Fibroblast of mammary gland (primary cell): ENCODE measurements at regions not wholly inside any gene's neighbourhood (a gene's known extent, or its start where the extent isn't known, plus 50 kb on each side); places are given as distances from the start of the nearest gene placed in this dataset.

Source experiments
- DNase-seq: peaks from one replicate; pipeline ENCODE4 v3.0.0-alpha.2; 2010; ENCODE audit warnings: low read depth
- H3K4me3 ChIP-seq: 2 replicates; pipeline ENCODE4 v1.5.1; 2011; ENCODE audit warnings: low read depth, mild to moderate bottlenecking, low read length, moderate library complexity; ENCODE audit not compliant: control insufficient read depth
- TF ChIP-seq, protein P1 (sequence below): conservative IDR thresholded peaks from 2 replicates; pipeline ENCODE4 v1.5.1; 2011; ENCODE audit warnings: low read depth, low read length, inconsistent platforms; ENCODE audit not compliant: control insufficient read depth, insufficient read depth

DNA sequence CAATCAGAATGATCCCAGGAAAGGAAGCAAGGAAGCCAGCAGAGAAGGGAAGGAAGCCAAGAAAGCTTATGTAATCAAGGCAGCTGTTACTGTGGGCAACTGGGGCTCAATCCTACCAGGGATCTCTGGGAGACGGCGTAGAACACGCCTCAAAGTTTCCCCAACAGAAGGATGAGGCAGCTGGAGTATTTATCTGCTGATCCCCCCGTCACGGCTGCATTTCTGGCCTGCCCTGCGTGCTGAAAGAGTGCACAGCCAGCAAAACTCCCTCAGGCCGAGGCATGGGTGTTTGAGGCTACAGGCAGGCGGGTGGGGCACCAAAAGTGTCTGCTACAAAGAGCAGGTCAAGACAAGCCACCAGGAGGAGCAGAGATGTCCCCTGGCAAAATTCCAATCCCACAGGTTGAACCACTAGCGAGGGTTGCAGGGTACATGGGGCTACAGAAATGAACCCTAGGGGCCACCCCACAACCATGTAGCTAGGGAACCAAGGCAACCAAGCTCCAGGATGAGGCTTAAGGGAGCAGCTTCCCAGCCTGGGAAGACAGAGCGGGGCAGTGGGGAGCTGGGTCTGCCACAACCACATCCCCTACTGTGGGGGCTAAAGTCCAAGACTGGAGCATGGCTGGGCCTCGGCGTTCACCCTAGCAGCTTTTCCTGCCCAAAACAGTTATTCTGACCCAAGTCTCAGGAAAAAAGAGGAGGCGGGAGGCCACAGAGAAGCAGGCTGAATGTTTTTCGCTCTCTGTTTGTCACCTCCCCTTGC, 113.4 kb downstream of the BCOR start:
- peak; percentile 49 for DNase-seq
- TF ChIP-seq, protein P1, sequence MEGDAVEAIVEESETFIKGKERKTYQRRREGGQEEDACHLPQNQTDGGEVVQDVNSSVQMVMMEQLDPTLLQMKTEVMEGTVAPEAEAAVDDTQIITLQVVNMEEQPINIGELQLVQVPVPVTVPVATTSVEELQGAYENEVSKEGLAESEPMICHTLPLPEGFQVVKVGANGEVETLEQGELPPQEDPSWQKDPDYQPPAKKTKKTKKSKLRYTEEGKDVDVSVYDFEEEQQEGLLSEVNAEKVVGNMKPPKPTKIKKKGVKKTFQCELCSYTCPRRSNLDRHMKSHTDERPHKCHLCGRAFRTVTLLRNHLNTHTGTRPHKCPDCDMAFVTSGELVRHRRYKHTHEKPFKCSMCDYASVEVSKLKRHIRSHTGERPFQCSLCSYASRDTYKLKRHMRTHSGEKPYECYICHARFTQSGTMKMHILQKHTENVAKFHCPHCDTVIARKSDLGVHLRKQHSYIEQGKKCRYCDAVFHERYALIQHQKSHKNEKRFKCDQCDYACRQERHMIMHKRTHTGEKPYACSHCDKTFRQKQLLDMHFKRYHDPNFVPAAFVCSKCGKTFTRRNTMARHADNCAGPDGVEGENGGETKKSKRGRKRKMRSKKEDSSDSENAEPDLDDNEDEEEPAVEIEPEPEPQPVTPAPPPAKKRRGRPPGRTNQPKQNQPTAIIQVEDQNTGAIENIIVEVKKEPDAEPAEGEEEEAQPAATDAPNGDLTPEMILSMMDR: no peak

DNA sequence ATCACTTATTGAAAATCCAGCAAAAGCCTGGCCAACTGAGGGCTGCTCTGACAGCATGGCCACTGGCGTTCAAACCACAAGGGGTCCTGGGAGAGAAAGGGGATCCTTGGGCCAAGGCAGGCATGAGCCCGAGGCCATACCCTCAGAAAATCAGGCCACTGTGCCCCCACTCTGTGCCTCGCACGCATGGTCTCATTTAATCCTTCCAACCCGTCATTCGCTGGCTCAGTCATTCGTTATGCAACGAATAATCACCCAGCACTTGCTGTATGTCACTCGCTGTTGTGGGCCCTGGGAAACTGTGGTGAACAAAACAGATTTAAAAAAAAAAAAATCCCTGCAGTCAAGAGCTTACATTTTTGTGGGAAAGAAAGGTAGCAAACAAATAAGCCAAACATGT, 112.7 kb downstream of the BCOR start:
- TF ChIP-seq, protein P1: no peak
- DNase-seq: no peak
- H3K4me3 ChIP-seq: no peak overlapping the region

More for the DNA sequence above, 113.4 kb downstream of the BCOR start:
- H3K4me3 ChIP-seq: no peak overlapping the region

- TF ChIP-seq, protein P1: no peak
- DNase-seq: no peak
- H3K4me3 ChIP-seq: no peak overlapping the region
Observed at GRCh38 chrX:39985551-39985950, 112.2 kb downstream of the BCOR start.

DNA sequence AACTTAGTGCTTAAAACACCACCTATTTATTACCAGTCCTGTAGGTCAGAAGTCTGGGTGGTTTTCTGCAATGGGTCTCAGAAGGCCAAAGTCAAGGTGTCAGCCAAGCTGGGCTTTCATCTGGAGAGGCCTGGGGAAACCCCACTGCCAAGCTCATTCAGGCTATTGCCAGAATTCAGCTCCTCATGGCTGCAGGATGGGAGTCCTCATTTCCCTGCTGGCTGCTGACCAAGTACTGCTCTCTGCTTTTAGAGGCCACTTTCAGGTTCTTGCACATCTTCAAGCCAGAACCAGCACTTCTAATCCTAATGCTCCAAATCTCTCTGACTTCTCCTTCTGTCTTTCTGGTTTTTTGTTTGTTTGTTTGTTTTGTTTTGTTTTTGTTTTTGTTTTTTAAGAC, 109.3 kb downstream of the BCOR start:
- DNase-seq: no peak
- TF ChIP-seq, protein P1: no peak
- H3K4me3 ChIP-seq: no peak overlapping the region

GRCh38 chrX:39990388-39990787, 107.4 kb downstream of the BCOR start:
- no peak for DNase-seq
- no peak overlapping the region for H3K4me3 ChIP-seq
- TF ChIP-seq, protein P1: no peak

DNA sequence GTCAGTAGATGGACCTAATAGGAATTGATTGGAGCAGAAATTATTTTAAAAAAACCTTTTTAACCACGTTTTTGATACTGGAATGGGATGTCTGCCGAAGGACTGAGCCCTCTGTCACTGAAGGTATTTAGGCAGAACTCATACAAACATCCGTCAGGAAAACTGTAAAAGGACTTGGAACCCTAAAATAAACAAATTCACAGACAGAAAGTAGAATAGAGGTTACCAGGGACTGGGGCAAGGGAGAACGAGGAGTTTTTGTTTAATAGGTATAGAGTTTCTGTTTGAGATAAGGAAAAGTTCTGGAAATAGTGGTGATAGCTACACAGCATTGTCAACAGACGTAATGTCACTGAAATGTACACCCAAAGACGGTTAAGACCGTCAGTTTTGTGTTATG, 105.5 kb downstream of the BCOR start:
- no peak for DNase-seq
- TF ChIP-seq, protein P1: no peak
- H3K4me3 ChIP-seq: no peak overlapping the region
